OCI-LY1 (cell line): ENCODE measurements at regions not wholly inside any gene's neighbourhood (a gene's known extent, or its start where the extent isn't known, plus 50 kb on each side); places are given as distances from the start of the nearest gene placed in this dataset.

Source experiments
- H2AFZ ChIP-seq: fragments of 200-600 bp; sonication (generic), shearing (Covaris generic); 2 replicates; pipeline ENCODE4 v1.6.0; 2014; ENCODE audit warnings: antibody characterized with exemption, mild to moderate bottlenecking, low read length
- H3F3A ChIP-seq: fragments of 200-600 bp; sonication (generic), shearing (Covaris generic); 2 replicates; pipeline ENCODE4 v1.6.0; 2014; ENCODE audit warnings: mild to moderate bottlenecking, antibody characterized with exemption, low read length, moderate library complexity; ENCODE audit not compliant: insufficient read depth
- H3K27ac ChIP-seq: fragments of 200-600 bp; sonication (generic); 2 replicates; pipeline ENCODE4 v1.5.1; 2014; ENCODE audit warnings: low read length, mixed run types, mild to moderate bottlenecking, low read depth; ENCODE audit not compliant: poor library complexity, severe bottlenecking
- H3K27me3 ChIP-seq: fragments of 200-600 bp; sonication (generic); 2 replicates; pipeline ENCODE4 v1.6.0; 2014; ENCODE audit warnings: antibody characterized with exemption, mild to moderate bottlenecking, low read length, moderate library complexity; ENCODE audit not compliant: insufficient read depth
- H3K36me3 ChIP-seq: fragments of 200-600 bp; sonication (generic); 2 replicates; pipeline ENCODE4 v1.6.1; 2014; ENCODE audit warnings: mild to moderate bottlenecking, antibody characterized with exemption, low read length, moderate library complexity, mixed read lengths; ENCODE audit not compliant: insufficient read depth
- H3K4me1 ChIP-seq: fragments of 200-600 bp; sonication (generic); 2 replicates; pipeline ENCODE4 v1.5.1; 2014; ENCODE audit warnings: mild to moderate bottlenecking, low read length, moderate library complexity; ENCODE audit not compliant: insufficient read depth, severe bottlenecking
- H3K4me2 ChIP-seq: fragments of 200-600 bp; sonication (generic), shearing (Covaris generic); 2 replicates; pipeline ENCODE4 v1.6.1; 2014; ENCODE audit warnings: low read length
- H3K4me3 ChIP-seq: fragments of 200-600 bp; sonication (generic); 2 replicates; pipeline ENCODE4 v1.5.1; 2014; ENCODE audit warnings: low read length, low read depth, mild to moderate bottlenecking, mixed read lengths; ENCODE audit not compliant: poor library complexity, severe bottlenecking
- H3K79me2 ChIP-seq: fragments of 200-600 bp; shearing (Covaris generic); 2 replicates; pipeline ENCODE4 v1.6.1; 2016; ENCODE audit warnings: mixed run types, low read length, mixed read lengths; ENCODE audit not compliant: insufficient read depth
- H3K9ac ChIP-seq: fragments of 200-600 bp; sonication (generic), shearing (Covaris generic); 2 replicates; pipeline ENCODE4 v1.6.1; 2014; ENCODE audit warnings: mild to moderate bottlenecking, low read length, mixed read lengths
- H3K9me2 ChIP-seq: fragments of 200-600 bp; sonication (generic), shearing (Covaris generic); 2 replicates; pipeline ENCODE4 v1.6.1; 2014; ENCODE audit warnings: low read depth, mild to moderate bottlenecking, low read length, mixed read lengths
- H3K9me3 ChIP-seq: fragments of 200-600 bp; shearing (Covaris generic); 2 replicates; pipeline ENCODE4 v1.6.1; 2014; ENCODE audit warnings: low read length, mixed read lengths
- H4K20me1 ChIP-seq: fragments of 200-600 bp; sonication (generic), shearing (Covaris generic); 2 replicates; pipeline ENCODE4 v1.6.0; 2016; ENCODE audit warnings: mild to moderate bottlenecking, low read length; ENCODE audit not compliant: insufficient read depth
- CTCF ChIP-seq: fragments of 200-600 bp; sonication (generic), shearing (Covaris generic); IDR thresholded peaks from 2 replicates; pipeline ENCODE4 v1.5.1; 2017; ENCODE audit warnings: mild to moderate bottlenecking, antibody characterized with exemption, low read length, moderate library complexity, mixed read lengths
- EZH2 ChIP-seq: fragments of 200-600 bp; sonication (generic), shearing (Covaris generic); IDR thresholded peaks from 2 replicates; pipeline ENCODE4 v1.8.0; 2017; ENCODE audit warnings: borderline replicate concordance, mixed run types, mild to moderate bottlenecking, antibody characterized with exemption, low read length, moderate library complexity, mixed read lengths

- Histone ChIP-seq H3K9me3 (no peaks in the 10 kb centered on the region), H2AFZ (no peak overlapping the region), H3K79me2 (no peaks in the 10 kb centered on the region), H3K27ac (no peak overlapping the region), H4K20me1 (no peaks in the 10 kb centered on the region), H3K9ac (no peak overlapping the region), H3K9me2 (no peaks in the 10 kb centered on the region), H3K27me3 (no peaks in the 10 kb centered on the region), H3K36me3 (no peaks in the 10 kb centered on the region), H3K4me3 (no peak overlapping the region), H3F3A (no peaks in the 10 kb centered on the region), H3K4me2 (no peak overlapping the region), H3K4me1 (no peaks in the 10 kb centered on the region)
- no peak for TF ChIP-seq CTCF
- no peak for TF ChIP-seq EZH2
Observed at GRCh38 chr3:1883534-1883933, 215.1 kb upstream of the CNTN4 start.

DNA sequence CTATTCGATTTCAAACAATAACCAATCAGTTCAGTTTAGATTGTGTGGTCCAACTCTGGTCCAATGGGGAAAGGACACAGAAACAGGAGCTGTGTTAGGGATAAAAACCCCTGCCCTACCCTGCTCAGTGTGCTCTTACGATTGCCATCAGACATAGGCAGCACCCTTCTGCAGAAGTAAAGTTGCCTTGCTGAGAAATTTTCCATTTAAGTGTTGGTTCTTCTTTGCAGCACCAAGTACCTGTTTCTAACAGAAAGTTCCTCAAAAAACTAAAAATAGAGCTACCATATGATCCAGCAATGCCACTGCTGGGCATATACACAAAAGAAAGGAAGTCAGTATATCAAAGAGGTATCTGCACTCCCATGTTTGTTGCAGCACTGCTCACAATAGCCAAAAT lies 206.2 kb upstream of the CNTN4 start:
- Histone ChIP-seq H3K79me2 (no peaks in the 10 kb centered on the region), H3K36me3 (no peaks in the 10 kb centered on the region), H4K20me1 (no peaks in the 10 kb centered on the region), H3K27me3 (no peaks in the 10 kb centered on the region), H3F3A (no peaks in the 10 kb centered on the region), H3K9me2 (no peaks in the 10 kb centered on the region), H2AFZ (no peak overlapping the region), H3K27ac (no peak overlapping the region), H3K4me3 (no peak overlapping the region), H3K4me1 (no peaks in the 10 kb centered on the region), H3K9ac (no peak overlapping the region), H3K9me3 (no peaks in the 10 kb centered on the region), H3K4me2 (no peak overlapping the region)
- no peak for TF ChIP-seq CTCF

DNA sequence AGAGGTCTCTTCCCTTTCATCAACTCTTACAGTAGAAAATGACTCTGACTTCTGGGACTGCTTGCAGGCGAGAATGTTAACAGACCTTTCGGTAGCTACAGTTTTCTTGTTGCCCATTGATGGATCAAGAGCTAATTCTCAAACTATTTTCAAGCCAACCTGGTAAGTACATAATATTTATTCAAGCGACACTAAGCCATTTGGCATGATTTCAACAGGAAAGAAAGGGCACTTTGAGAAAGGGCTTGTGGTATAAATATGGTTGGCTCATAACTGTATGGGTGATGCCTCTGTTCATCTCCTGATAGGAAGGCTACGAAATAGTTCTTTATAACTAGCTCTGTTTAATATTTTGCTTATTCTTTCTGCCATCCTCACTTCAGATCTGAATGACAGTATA lies 196.2 kb upstream of the CNTN4 start:
- no peaks in the 10 kb centered on the region for H3K9me3 ChIP-seq
- H3K27me3 ChIP-seq = no peaks in the 10 kb centered on the region
- no peaks in the 10 kb centered on the region for H4K20me1 ChIP-seq
- H3F3A ChIP-seq = no peaks in the 10 kb centered on the region
- H3K9me2 ChIP-seq = no peaks in the 10 kb centered on the region
- H3K36me3 ChIP-seq = no peaks in the 10 kb centered on the region
- no peak overlapping the region for H3K9ac ChIP-seq
- no peak for TF ChIP-seq CTCF
- no peak overlapping the region for H3K4me2 ChIP-seq
- H2AFZ ChIP-seq = no peak overlapping the region
- H3K27ac ChIP-seq = no peak overlapping the region
- no peaks in the 10 kb centered on the region for H3K4me1 ChIP-seq
- H3K4me3 ChIP-seq = no peak overlapping the region
- no peaks in the 10 kb centered on the region for H3K79me2 ChIP-seq
